ENCODE measurements at regions not wholly inside any gene's neighbourhood (a gene's known extent, or its start where the extent isn't known, plus 50 kb on each side); places are given as distances from the start of the nearest gene placed in this dataset.

DNA sequence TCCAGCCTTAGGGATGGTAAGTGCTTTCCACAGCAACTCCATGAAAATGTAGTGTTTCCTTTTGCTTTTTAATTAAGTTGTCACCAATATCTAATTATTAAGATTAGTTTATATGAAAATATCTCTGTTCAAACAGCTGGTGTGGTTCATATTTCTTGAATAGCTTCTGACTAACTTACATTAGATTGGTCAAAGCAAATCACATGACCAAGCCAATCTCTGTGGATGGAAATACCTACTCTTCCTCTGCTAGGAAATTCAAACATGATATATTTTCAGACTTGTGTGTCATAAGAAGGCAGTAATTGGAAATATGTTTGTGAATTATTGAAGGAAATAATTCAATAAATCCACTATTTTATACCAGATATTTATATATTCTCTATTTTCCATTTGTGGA lies 54.6 kb upstream of the CADM2 start:
- H3F3A ChIP-seq (replicated peaks; ENCODE audit: low read depth): no peaks in the 10 kb centered on the region
- no peaks in the 10 kb centered on the region for H3K9me2 ChIP-seq (ENCODE audit: insufficient read depth)
- H4K20me1 ChIP-seq (replicated peaks; ENCODE audit: insufficient read depth): no peaks in the 10 kb centered on the region
- 0 out of 2 replicates have a peak, but pooled peaks cover 3% of the 10 kb centered on the region for H3K36me3 ChIP-seq (ENCODE audit: insufficient read depth)
- Mint-ChIP-seq H3K4me1 (no peaks in the 10 kb centered on the region), H3K27ac (no peak overlapping the region), H3K4me3 (no peak overlapping the region), H3K36me3 (ENCODE audit: low read depth) (peaks cover 20% of the 10 kb centered on the region; the same call in 2 of the 3 replicates), H3K9me3 (peaks cover 37% of the 10 kb centered on the region), H3K27me3 (ENCODE audit: insufficient read depth, low read depth, poor library complexity) (no peaks in the 10 kb centered on the region)
- no peaks in the 10 kb centered on the region for H3K4me1 ChIP-seq (ENCODE audit: insufficient read depth)
- no peaks in the 10 kb centered on the region for H3K79me2 ChIP-seq (replicated peaks; ENCODE audit: insufficient read depth)
- no peak overlapping the region for H3K4me3 ChIP-seq
- DNase-seq (ENCODE audit: low spot score): no peak
- no peaks in the 10 kb centered on the region for H3K27me3 ChIP-seq (ENCODE audit: insufficient read depth)
- no peak overlapping the region for H3K4me2 ChIP-seq
- H3K27ac ChIP-seq (ENCODE audit: low read depth): no peak overlapping the region
- no peak for TF ChIP-seq NANOG (IDR thresholded peaks at IDR 0.05; ENCODE audit: borderline replicate concordance)
- TF ChIP-seq, protein P1, sequence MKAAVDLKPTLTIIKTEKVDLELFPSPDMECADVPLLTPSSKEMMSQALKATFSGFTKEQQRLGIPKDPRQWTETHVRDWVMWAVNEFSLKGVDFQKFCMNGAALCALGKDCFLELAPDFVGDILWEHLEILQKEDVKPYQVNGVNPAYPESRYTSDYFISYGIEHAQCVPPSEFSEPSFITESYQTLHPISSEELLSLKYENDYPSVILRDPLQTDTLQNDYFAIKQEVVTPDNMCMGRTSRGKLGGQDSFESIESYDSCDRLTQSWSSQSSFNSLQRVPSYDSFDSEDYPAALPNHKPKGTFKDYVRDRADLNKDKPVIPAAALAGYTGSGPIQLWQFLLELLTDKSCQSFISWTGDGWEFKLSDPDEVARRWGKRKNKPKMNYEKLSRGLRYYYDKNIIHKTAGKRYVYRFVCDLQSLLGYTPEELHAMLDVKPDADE (IDR thresholded peaks at IDR 0.05): no peak
- TF ChIP-seq ZNF331 (CRISPR knock-in tag; IDR thresholded peaks at IDR 0.05; ENCODE audit: low read depth): no peak
- TF ChIP-seq, protein P2, sequence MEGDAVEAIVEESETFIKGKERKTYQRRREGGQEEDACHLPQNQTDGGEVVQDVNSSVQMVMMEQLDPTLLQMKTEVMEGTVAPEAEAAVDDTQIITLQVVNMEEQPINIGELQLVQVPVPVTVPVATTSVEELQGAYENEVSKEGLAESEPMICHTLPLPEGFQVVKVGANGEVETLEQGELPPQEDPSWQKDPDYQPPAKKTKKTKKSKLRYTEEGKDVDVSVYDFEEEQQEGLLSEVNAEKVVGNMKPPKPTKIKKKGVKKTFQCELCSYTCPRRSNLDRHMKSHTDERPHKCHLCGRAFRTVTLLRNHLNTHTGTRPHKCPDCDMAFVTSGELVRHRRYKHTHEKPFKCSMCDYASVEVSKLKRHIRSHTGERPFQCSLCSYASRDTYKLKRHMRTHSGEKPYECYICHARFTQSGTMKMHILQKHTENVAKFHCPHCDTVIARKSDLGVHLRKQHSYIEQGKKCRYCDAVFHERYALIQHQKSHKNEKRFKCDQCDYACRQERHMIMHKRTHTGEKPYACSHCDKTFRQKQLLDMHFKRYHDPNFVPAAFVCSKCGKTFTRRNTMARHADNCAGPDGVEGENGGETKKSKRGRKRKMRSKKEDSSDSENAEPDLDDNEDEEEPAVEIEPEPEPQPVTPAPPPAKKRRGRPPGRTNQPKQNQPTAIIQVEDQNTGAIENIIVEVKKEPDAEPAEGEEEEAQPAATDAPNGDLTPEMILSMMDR (conservative IDR thresholded peaks at IDR 0.05; ENCODE audit: low read depth in 2 of 2): no peak
- TF ChIP-seq POLR2AphosphoS5 (IDR thresholded peaks at IDR 0.05; ENCODE audit: low read depth): no peak
- TF ChIP-seq ZNF114 (CRISPR knock-in tag; IDR thresholded peaks at IDR 0.05): no peak
- TF ChIP-seq CREB1 (CRISPR knock-in tag; IDR thresholded peaks at IDR 0.05; ENCODE audit: low read depth): no peak
- TF ChIP-seq, protein P3, sequence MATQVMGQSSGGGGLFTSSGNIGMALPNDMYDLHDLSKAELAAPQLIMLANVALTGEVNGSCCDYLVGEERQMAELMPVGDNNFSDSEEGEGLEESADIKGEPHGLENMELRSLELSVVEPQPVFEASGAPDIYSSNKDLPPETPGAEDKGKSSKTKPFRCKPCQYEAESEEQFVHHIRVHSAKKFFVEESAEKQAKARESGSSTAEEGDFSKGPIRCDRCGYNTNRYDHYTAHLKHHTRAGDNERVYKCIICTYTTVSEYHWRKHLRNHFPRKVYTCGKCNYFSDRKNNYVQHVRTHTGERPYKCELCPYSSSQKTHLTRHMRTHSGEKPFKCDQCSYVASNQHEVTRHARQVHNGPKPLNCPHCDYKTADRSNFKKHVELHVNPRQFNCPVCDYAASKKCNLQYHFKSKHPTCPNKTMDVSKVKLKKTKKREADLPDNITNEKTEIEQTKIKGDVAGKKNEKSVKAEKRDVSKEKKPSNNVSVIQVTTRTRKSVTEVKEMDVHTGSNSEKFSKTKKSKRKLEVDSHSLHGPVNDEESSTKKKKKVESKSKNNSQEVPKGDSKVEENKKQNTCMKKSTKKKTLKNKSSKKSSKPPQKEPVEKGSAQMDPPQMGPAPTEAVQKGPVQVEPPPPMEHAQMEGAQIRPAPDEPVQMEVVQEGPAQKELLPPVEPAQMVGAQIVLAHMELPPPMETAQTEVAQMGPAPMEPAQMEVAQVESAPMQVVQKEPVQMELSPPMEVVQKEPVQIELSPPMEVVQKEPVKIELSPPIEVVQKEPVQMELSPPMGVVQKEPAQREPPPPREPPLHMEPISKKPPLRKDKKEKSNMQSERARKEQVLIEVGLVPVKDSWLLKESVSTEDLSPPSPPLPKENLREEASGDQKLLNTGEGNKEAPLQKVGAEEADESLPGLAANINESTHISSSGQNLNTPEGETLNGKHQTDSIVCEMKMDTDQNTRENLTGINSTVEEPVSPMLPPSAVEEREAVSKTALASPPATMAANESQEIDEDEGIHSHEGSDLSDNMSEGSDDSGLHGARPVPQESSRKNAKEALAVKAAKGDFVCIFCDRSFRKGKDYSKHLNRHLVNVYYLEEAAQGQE (IDR thresholded peaks at IDR 0.05; ENCODE audit: unreplicated experiment): no peak
- TF ChIP-seq JUNB (IDR thresholded peaks at IDR 0.05; ENCODE audit: unreplicated experiment): no peak
- TF ChIP-seq EZH2phosphoT487 (IDR thresholded peaks at IDR 0.05; ENCODE audit: unreplicated experiment): no peak
- no peak for TF ChIP-seq STAT1 (IDR thresholded peaks at IDR 0.05; ENCODE audit: unreplicated experiment)
- TF ChIP-seq, protein P4, sequence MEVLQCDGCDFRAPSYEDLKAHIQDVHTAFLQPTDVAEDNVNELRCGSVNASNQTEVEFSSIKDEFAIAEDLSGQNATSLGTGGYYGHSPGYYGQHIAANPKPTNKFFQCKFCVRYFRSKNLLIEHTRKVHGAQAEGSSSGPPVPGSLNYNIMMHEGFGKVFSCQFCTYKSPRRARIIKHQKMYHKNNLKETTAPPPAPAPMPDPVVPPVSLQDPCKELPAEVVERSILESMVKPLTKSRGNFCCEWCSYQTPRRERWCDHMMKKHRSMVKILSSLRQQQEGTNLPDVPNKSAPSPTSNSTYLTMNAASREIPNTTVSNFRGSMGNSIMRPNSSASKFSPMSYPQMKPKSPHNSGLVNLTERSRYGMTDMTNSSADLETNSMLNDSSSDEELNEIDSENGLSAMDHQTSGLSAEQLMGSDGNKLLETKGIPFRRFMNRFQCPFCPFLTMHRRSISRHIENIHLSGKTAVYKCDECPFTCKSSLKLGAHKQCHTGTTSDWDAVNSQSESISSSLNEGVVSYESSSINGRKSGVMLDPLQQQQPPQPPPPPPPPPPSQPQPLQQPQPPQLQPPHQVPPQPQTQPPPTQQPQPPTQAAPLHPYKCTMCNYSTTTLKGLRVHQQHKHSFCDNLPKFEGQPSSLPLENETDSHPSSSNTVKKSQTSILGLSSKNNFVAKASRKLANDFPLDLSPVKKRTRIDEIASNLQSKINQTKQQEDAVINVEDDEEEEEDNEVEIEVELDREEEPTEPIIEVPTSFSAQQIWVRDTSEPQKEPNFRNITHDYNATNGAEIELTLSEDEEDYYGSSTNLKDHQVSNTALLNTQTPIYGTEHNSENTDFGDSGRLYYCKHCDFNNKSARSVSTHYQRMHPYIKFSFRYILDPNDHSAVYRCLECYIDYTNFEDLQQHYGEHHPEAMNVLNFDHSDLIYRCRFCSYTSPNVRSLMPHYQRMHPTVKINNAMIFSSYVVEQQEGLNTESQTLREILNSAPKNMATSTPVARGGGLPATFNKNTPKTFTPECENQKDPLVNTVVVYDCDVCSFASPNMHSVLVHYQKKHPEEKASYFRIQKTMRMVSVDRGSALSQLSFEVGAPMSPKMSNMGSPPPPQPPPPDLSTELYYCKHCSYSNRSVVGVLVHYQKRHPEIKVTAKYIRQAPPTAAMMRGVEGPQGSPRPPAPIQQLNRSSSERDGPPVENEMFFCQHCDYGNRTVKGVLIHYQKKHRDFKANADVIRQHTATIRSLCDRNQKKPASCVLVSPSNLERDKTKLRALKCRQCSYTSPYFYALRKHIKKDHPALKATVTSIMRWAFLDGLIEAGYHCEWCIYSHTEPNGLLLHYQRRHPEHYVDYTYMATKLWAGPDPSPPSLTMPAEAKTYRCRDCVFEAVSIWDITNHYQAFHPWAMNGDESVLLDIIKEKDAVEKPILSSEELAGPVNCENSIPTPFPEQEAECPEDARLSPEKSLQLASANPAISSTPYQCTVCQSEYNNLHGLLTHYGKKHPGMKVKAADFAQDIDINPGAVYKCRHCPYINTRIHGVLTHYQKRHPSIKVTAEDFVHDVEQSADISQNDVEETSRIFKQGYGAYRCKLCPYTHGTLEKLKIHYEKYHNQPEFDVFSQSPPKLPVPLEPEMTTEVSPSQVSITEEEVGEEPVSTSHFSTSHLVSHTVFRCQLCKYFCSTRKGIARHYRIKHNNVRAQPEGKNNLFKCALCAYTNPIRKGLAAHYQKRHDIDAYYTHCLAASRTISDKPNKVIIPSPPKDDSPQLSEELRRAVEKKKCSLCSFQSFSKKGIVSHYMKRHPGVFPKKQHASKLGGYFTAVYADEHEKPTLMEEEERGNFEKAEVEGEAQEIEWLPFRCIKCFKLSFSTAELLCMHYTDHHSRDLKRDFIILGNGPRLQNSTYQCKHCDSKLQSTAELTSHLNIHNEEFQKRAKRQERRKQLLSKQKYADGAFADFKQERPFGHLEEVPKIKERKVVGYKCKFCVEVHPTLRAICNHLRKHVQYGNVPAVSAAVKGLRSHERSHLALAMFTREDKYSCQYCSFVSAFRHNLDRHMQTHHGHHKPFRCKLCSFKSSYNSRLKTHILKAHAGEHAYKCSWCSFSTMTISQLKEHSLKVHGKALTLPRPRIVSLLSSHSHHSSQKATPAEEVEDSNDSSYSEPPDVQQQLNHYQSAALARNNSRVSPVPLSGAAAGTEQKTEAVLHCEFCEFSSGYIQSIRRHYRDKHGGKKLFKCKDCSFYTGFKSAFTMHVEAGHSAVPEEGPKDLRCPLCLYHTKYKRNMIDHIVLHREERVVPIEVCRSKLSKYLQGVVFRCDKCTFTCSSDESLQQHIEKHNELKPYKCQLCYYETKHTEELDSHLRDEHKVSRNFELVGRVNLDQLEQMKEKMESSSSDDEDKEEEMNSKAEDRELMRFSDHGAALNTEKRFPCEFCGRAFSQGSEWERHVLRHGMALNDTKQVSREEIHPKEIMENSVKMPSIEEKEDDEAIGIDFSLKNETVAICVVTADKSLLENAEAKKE (CRISPR knock-in tag; IDR thresholded peaks at IDR 0.05): no peak
- TF ChIP-seq EZH2 (IDR thresholded peaks at IDR 0.05; ENCODE audit: low read depth, unreplicated experiment): no peak
- ATAC-seq: no peak
- no peak overlapping the region for H2AFZ ChIP-seq
